ENCODE measurements at regions not wholly inside any gene's neighbourhood (a gene's known extent, or its start where the extent isn't known, plus 50 kb on each side); places are given as distances from the start of the nearest gene placed in this dataset.

GRCh38 chr5:89302102-89302891 is 419.3 kb upstream of the MEF2C start:
- TF ChIP-seq POLR2A (IDR thresholded peaks at IDR 0.05) = no peak
- no peak for TF ChIP-seq CTCF (IDR thresholded peaks at IDR 0.05)
- TF ChIP-seq POLR2AphosphoS5 (IDR thresholded peaks at IDR 0.05) = no peak
- no peak for TF ChIP-seq EP300 (IDR thresholded peaks at IDR 0.05)
